ENCODE measurements at regions not wholly inside any gene's neighbourhood (a gene's known extent, or its start where the extent isn't known, plus 50 kb on each side); places are given as distances from the start of the nearest gene placed in this dataset.

- TF ChIP-seq POLR2A (IDR thresholded peaks at IDR 0.05) (no peak), EP300 (IDR thresholded peaks at IDR 0.05; ENCODE audit: low read depth) (no peak), CTCF (IDR thresholded peaks at IDR 0.05) (no peak), POLR2AphosphoS5 (IDR thresholded peaks at IDR 0.05) (no peak)
Measured at GRCh38 chr10:43980715-43981114, 332.0 kb upstream of the ZNF32 start.

All from transverse colon (tissue), 4 donors.